A673 (cell line): ENCODE measurements at regions not wholly inside any gene's neighbourhood (a gene's known extent, or its start where the extent isn't known, plus 50 kb on each side); places are given as distances from the start of the nearest gene placed in this dataset.

ENCODE experiments used
- BruUV-seq: library from RNA; stranded (reverse); fragments of 400-500 nt; replicated peaks from 2 replicates; lab custom pipeline; 2021; lab: Mats Ljungman, UMichigan
- CTCF ChIA-PET: fragments of 300-600 bp; sonication (Branson Sonifier 250); formaldehyde crosslinking; loops from one replicate; lab custom pipeline; 2022; ENCODE audit warnings: antibody characterized with exemption; lab: Charles Lee
- POLR2A ChIA-PET: fragments of 300-600 bp; sonication (Branson Sonifier 250); formaldehyde crosslinking; loops from one replicate; lab custom pipeline; 2022; ENCODE audit warnings: antibody characterized with exemption; ENCODE audit not compliant: low non-redundant PET; lab: Charles Lee
- DNase-seq: peaks from one replicate; pipeline ENCODE4 v3.0.0-alpha.2; 2015; ENCODE audit warnings: low spot score
- H3K27ac ChIP-seq: fragments of 200-600 bp; sonication (generic); 2 replicates; pipeline ENCODE4 v1.5.1; 2016; ENCODE audit warnings: mixed run types, low read depth, mild to moderate bottlenecking, mixed read lengths, antibody characterized with exemption, low read length; ENCODE audit not compliant: poor library complexity, severe bottlenecking
- H3K27me3 ChIP-seq: fragments of 200-600 bp; sonication (generic); replicated peaks from 2 replicates; pipeline ENCODE4 v1.6.1; 2017; ENCODE audit warnings: mixed run types, low read depth, mild to moderate bottlenecking, mixed read lengths, antibody characterized with exemption, low read length; ENCODE audit not compliant: insufficient read depth, poor library complexity
- H3K36me3 ChIP-seq: fragments of 200-600 bp; sonication (generic); 2 replicates; pipeline ENCODE4 v1.6.1; 2016; ENCODE audit warnings: mixed run types, mild to moderate bottlenecking, mixed read lengths, antibody characterized with exemption, low read length; ENCODE audit not compliant: insufficient read depth, poor library complexity, severe bottlenecking
- H3K4me1 ChIP-seq: fragments of 200-600 bp; sonication (generic); 2 replicates; pipeline ENCODE4 v1.6.1; 2017; ENCODE audit warnings: mixed run types, mild to moderate bottlenecking, mixed read lengths, antibody characterized with exemption, low read length; ENCODE audit not compliant: insufficient read depth, poor library complexity, severe bottlenecking
- H3K4me3 ChIP-seq: fragments of 200-600 bp; sonication (generic); 2 replicates; pipeline ENCODE4 v1.5.1; 2016; ENCODE audit warnings: low read depth, mixed run types, mild to moderate bottlenecking, mixed read lengths, low read length; ENCODE audit not compliant: poor library complexity, severe bottlenecking
- H3K9me3 ChIP-seq: fragments of 200-600 bp; sonication (generic); 2 replicates; pipeline ENCODE4 v1.6.1; 2016; ENCODE audit warnings: mixed run types, low read depth, mild to moderate bottlenecking, mixed read lengths, antibody characterized with exemption, low read length; ENCODE audit not compliant: poor library complexity, severe bottlenecking
- CTCF ChIP-seq: fragments of 300-800, 200-600 bp; sonication (generic); conservative IDR thresholded peaks from 2 replicates; pipeline ENCODE4 v1.5.1; 2017; ENCODE audit warnings: low read depth, mild to moderate bottlenecking, antibody characterized with exemption, low read length, moderate library complexity, mixed read lengths
- EZH2 ChIP-seq: fragments of 200-600 bp; sonication (generic); IDR thresholded peaks from 2 replicates; pipeline ENCODE4 v1.6.1; 2017; ENCODE audit warnings: borderline replicate concordance, low read depth, mild to moderate bottlenecking, mixed read lengths, antibody characterized with exemption, low read length; ENCODE audit not compliant: poor library complexity, severe bottlenecking
- intact Hi-C: fragments of 100-400 bp; cut with micrococcal nuclease; formaldehyde crosslinking; loops from one replicate; pipeline ENCODE4 v1.10.0; 2022; ENCODE audit not compliant: unreplicated experiment

- Histone ChIP-seq H3K27ac (no peak overlapping the region), H3K4me1 (peaks cover 35% of the 10 kb centered on the region), H3K9me3 (no peaks in the 10 kb centered on the region), H3K36me3 (no peaks in the 10 kb centered on the region), H3K27me3 (no peaks in the 10 kb centered on the region), H3K4me3 (no peak overlapping the region)
- ChIA-PET POLR2A (no interaction called here), CTCF (no interaction called here)
- no peak for DNase-seq
- BruUV-seq, result no TSS peak
- intact Hi-C loops, result no loop called here
- TF ChIP-seq EZH2 (no peak), CTCF (no peak)
These were observed 204.8 kb upstream of the S1PR3 start for GRCh38 chr9:88786291-88787079.

- CTCF ChIA-PET, result no interaction called here
- Histone ChIP-seq H3K27ac (no peak overlapping the region), H3K4me3 (no peak overlapping the region), H3K9me3 (no peaks in the 10 kb centered on the region), H3K27me3 (no peaks in the 10 kb centered on the region), H3K4me1 (peaks cover 41% of the 10 kb centered on the region), H3K36me3 (no peaks in the 10 kb centered on the region)
- no peak for TF ChIP-seq EZH2
- TF ChIP-seq CTCF, result no peak
- intact Hi-C loops, result loop anchor here (5.0 kb wide), 1 partner anchor 48 kb away; no protein-coding TSS in a partner anchor
- POLR2A ChIA-PET, result no interaction called here
- BruUV-seq, result no TSS peak
- DNase-seq, result no peak
These were observed 201.5 kb upstream of the S1PR3 start for GRCh38 chr9:88789785-88790184.

GRCh38 chr9:88791105-88791805, 200.0 kb upstream of the S1PR3 start:
- POLR2A ChIA-PET, result no interaction called here
- intact Hi-C loops, result loop anchor here (5.0 kb wide), 1 partner anchor 46 kb away; no protein-coding TSS in a partner anchor

More at GRCh38 chr9:88791105-88791805, 200.0 kb upstream of the S1PR3 start:
- Histone ChIP-seq H3K4me1 (peaks cover 45% of the 10 kb centered on the region), H3K9me3 (no peaks in the 10 kb centered on the region), H3K4me3 (no peak overlapping the region), H3K27me3 (no peaks in the 10 kb centered on the region), H3K27ac (peak overlapping the region; percentile 39), H3K36me3 (no peaks in the 10 kb centered on the region)
- no peak for TF ChIP-seq CTCF
- no peak for TF ChIP-seq EZH2
- DNase-seq, result peak; percentile 75
- BruUV-seq, result no TSS peak
- CTCF ChIA-PET, result interaction anchor here (0.8 kb wide), 1 partner anchor 9 kb away, joined by 3 read pairs; no protein-coding TSS in a partner anchor
